ENCODE measurements at regions not wholly inside any gene's neighbourhood (a gene's known extent, or its start where the extent isn't known, plus 50 kb on each side); places are given as distances from the start of the nearest gene placed in this dataset.

DNA sequence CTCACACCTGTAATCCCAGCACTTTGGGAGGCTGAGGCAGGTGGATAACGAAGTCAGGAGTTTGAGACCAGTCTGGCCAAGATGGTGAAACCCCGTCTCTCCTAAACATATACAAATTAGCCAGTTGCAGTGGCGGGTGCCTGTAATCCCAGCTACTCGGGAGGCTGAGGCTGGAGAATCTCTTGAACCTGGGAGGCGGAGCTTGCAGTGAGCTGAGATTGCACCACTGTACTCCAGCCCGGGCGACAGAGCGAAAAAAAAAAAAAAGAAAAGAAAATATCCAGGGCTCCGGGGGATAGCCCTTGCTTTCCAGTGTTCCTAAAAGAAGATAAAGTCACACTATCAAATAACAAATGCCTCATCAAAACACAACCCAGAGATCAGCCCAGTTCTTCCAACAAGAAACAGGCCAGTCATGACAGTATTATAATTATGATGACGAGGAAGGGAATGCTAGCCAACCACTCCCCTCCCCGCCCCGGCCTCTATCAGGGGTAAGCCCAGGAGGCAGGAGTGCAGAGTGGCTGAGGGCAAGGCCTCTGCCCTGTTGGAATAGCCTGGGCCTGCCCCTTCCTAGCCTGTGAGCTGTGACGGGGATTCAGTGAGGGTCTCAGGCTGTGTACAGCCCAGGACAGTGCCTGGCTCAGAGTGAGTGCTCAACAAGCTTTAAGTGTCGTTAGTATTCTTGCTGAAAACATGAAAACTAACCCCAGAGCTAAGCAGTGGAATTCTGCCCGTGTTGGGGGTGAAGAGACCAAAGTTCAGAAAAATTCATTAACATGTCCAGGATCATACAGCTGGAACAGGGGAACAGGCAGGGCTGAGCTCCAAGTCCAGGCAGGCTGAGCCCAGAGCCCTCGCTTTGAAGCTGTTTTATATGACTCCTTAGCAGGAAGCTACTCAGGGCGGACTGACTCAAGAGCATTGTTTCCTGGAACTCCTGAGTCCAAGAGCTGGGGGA, 54.3 kb downstream of the FAM241B start:
- DNase-seq (ENCODE audit: low read depth, low spot score) = peak; percentile 41

DNA sequence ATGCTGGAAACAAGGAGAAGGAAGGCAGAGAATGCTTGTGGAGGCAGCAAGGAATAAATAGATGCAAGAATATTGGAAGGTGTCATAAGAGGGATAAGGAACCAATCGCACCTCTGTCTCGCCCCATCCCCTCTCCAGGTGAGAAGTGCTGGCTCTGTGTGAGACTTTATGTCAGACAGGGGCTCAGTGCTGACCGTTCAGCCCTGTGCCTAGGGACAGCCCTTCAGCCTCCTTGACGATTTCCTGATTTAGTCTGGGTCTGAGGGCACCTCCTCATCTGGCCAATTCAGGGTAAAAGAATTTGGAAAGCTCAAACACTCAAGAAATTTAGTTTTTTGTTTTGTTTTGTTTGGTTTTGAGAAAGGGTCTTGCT, 54.9 kb downstream of the FAM241B start:
- DNase-seq (ENCODE audit: low read depth, low spot score) = no peak

DNA sequence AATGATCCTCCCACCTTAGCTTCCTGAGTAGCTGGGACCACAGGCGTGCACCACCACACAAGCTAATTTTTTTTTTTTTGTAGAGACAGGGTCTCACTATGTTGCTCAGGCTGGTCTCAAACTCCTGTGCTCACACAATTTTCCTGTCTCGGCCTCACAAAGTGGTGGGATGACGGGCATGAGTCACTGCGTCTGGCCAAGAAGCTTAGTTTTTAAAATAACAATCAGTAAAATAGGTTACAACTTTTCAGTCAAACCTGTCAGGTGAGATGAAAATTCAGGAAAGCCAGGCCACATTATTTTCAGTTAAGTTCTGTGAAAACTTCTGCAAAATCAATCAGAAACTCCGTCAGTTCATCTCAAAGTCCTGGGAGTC, 55.4 kb downstream of the FAM241B start:
- no peak for DNase-seq (ENCODE audit: low read depth, low spot score)

DNA sequence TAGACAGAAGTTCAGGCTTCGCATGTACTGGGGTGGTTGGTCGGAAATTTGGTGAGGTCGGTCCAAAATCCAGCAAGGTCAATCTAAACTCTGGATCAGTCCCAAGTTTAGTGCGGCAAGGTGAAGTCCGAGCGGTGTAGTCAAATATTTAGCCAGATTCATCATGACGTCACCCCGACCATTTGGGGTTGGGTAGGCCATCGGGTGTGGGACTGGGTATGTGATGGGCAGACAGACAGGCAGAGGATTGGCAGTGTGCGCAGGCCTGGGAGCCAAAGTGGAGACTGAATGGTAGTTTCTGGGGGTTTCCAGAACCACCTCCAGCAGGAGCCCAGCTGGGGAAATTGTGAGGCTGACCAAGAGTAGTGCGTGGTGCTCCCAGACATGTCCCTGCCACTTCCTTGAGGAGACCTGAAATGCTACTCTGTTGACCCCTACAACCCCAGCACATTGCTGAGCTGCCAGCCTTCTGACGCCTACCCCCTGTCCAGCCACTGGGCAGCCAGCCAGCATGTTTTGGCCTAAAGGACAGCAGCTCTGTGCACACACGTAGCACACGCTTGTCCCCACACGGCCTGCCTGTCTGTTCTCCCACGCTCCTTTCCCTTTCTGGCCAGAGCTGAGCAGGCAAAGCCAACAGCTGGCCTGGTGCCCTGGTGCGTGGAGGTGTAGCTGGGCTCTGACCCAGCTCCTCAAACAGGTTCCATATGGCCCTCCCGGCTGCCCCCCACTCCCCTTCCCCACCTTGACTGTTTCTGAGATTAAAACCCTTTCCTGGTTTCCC, 55.9 kb downstream of the FAM241B start:
- DNase-seq (ENCODE audit: low read depth, low spot score) = no peak

DNA sequence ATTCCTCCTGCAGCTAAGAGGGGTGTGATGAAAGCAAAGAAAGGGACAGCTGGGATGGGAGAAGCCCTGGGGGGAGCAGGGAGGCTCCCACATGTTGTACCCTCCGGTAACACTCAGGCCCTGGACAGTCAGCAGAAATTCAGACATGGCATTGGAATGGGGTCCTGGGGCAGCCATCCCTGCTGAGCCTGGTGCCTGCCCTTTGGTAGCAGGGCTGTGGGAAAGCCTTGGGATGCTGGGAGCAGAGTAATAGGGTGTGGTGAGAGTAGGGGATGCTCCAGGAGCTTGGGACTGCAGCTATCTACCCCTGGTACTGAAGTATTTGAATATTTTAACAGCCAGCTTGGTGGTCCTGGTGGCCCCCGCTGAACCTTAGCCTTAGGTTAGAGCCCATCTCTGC, 56.8 kb downstream of the FAM241B start:
- DNase-seq (ENCODE audit: low read depth, low spot score) = no peak

DNA sequence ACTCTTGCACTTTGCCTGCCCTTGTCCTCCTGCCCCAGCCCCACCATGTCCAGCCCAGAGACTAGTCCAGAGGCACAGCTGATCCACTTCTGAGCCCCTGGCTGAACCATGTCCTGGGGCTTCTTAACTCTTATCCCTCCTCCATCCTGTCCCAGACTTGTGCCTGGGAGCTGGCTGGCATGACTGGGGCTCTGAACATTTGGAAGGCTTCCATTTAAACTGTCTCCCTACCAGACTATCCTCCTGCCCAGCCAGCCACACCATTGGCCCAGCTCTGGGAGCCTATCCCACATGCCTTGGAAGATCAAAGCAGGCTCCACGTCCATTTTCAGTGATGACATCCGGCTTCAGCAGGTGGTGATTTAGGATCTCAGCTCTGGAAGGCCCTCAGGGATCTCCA, 57.4 kb downstream of the FAM241B start:
- DNase-seq (ENCODE audit: low read depth, low spot score) = no peak

DNA sequence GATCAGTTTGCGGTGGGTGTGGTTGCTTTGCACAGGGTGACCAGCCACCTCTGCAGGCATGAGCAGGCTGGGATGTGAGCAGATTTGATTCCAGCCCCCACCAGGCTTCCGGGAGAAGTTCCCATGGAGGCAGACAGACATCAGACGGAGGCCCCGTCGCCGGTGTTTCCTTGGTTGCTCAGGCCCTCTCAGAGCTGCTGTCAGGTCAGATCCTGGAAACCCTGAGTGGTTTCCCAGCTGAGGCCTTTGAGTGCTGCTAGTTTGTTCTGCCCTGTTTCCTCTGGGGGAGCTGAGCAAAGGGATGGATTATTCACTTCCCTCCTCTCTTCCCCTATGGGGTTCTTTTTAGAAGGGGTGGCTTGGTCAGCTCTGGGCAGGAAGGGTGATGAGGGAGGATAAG, 62.2 kb downstream of the FAM241B start:
- DNase-seq (ENCODE audit: low read depth, low spot score) = no peak

DNA sequence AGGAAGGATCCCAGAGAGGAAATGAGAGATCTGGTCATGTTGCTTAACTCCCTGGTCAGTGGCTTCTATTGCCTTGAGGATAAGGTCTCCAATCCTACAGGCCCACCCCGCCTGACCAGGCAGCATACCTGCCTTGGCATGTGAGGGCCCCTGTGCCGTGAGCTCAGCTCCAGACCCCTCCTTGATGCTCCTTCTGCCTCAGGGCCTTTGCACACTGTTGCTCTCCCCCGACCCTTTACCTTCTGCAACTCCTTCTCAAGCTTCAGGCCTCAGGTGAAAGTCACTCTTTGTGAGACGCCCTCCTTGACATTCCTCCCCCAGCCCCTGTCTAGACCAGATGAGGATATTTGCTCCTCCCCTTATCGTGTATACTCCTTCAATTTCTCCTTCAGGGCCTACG, 62.8 kb downstream of the FAM241B start:
- no peak for DNase-seq (ENCODE audit: low read depth, low spot score)

DNA sequence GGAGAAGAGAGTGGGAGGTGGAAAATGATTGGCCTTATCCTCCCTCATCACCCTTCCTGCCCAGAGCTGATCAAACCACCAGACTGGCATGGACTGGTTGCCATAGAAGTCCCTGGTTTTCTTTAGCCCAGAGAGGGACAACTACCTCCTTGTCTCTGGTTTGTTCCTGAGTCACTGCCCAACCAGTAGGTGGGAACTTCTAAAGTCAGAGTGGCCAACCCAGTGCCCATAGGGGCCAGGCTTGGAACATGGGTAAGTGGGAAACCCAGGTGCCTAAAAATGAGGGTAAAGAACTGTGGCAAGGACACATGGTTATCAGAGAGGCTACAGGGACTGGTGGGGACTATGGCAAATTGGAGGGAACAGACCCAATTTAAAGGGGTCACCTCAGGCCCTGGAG, 63.8 kb downstream of the FAM241B start:
- no peak for DNase-seq (ENCODE audit: low read depth, low spot score)

DNA sequence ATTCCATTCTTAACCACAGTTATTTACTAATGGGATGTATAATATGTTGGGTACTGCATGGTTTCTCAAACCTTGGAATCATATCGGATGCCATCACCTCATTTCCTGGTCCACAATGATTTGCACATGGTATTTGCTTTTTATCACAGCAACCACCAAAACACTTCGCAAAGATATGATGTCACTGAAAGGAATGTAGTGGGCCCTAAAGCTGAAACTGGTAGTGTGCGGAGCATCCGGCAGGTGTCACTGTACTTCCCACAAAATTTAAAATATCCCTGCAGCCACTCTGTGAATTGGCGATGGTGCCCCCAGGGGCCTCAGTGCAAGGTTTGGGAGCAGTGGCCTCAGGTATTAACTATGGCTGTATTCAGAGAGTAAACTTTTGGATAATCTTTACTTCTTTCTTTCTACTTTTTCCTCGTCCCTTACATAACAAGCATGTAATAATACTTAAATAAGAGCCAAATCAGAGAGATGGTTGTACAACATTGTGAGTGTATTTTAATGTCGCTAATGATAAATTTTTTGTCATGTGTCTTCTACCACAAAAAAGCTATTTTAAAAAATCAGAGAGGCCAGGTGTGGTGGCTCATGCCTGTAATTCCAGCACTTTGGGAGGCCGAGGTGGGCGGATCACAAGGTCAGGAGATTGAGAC, 66.2 kb downstream of the FAM241B start:
- peak; percentile 54 for DNase-seq (ENCODE audit: low read depth, low spot score)

DNA sequence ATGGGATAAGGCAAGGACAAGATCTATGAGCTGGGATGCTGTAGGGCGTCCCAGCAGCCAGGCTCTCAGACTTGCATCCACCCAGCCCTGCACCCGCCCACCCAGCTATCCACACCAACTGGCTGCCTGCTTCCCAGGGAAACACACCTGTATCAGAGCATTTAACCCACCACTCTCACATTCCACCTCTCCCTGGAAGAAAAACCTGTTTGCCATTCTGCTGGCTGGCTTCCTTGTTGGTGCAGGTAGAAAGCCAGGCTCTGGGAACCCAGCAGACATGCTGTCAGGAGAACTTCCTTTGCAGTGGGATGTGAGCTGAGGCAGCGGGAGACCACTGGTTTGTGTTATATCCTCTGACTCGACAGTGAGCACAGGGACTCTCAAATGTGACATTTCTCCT, 67.0 kb downstream of the FAM241B start:
- DNase-seq (ENCODE audit: low read depth, low spot score) = no peak

DNA sequence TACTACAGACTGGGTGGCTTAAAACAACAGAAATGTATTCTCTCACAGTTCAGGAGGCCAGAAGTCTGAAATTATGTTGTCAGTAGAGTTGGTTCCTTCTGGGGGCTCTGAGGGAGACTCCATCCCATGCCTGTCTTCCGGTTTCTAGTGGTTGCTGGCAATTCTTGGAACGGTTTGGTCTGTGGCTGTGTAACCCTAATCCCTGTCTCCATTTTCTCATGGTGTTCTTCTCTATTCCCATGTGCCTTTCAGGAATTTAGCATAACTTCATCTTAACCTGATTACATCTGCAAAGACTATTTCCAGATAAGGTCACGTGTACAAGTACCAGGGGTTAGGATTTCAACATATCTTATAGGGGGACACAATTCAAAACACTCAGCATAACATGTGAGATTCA, 73.2 kb downstream of the FAM241B start:
- DNase-seq (ENCODE audit: low read depth, low spot score) = no peak

DNA sequence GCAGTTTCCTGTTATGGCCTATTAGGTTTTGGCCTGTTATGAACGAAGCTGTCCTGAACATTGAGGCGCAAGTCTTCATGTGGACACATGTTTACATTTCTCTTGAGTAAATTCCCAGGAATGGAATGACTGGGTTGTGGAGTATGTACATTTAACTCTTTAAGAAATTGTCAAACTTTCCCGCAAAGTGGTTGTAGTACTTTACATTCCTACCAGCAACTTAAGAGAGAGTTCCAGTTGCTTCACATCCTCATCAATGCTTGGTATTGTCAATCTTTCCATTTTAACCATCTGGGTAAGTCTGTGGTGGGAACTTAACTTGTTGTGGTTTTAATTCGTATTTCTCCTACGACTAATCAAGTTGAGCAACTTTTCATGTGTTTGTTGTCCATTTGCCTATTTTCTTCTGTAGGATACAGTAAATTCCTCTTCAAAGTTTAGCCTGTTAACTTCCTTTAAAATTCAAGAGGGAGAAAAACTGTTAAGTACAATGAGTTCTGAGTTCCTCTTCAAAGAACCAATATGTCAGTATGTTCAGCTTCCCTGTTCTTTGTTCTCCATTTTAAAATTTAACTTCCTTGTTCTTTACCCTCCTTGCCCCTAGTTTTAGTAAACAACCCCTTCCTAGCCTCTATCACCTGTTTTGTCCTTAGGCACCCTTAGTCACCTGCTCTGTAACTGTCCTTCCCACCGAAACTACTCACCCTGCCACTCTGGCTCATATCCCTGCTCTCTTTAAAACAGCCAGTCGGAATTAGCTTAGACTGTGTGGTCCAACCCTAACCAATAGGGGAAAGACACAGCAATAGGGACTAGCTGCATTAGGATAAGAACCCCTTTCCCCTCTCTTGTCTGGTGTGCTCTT, 74.0 kb downstream of the FAM241B start:
- no peak for DNase-seq (ENCODE audit: low read depth, low spot score)

DNA sequence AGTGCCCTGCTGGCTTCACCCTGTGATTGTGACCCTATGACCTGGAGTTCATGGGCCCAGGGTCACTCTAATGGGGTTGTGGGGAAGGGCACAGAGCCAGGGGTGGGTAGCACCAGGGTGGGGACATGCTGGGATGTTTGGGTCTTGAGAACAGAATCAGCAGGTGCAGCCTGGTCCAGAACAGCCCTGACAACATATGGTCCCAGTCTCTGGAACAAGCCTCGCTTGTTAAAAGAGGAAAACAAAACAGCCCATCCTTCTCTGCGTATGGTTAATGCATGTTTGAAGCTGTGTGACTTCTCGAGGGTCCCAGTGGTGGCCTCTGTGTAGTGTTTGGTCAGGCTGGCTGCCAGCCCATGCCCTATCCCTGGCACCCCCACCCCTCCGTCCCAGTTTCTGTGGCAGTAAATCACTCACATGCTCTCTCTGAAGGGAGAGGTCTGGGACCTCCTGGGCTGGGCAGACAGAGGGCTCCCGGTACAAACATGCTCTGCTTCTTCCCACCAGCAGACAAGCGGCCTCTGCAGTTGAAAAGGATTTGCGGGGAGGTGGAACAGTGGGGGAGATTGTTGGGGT, 79.4 kb downstream of the FAM241B start:
- no peak for DNase-seq (ENCODE audit: low read depth, low spot score)

DNA sequence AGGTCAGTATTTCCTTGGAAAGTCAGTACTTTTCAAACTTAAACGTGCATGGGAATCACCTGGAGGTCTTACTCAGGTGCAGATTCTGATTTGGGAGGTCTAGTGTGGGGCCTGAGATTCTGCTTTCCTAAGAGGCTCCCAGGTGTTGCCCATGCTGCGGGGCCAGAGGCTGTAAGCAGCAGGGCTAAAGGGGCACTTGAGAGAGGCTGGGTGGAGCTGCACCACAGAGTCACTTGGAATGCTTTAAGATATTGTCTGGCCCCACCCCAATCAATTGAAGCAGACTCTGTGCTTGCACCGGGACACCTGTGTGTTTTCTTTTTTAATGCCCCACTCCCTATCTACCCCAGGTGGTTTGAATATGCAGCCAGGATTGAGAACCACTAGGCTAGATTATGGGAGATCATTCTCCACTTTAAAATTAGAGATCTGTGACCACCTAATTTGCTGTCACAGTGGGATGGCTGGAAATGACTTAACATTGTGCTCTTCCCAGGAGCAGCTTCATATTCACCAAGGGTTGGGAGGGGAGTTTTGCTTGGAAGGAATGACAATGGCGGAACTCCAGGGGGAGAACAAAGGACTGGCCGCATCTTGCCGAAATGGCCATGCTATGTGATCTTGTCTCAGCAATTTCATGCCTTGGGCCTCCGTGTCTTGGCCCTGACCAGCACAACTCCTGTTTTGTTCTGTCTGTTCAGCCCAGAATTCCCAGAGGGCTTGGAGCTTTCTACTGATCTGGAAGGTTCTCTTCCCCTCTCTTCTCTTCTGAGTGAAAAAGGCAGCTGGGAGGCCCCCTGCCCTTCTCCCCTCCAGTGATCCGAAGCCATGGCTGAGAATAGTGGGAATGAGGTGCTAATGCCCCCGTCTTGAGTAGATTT, 80.2 kb downstream of the FAM241B start:
- no peak for DNase-seq (ENCODE audit: low read depth, low spot score)

DNA sequence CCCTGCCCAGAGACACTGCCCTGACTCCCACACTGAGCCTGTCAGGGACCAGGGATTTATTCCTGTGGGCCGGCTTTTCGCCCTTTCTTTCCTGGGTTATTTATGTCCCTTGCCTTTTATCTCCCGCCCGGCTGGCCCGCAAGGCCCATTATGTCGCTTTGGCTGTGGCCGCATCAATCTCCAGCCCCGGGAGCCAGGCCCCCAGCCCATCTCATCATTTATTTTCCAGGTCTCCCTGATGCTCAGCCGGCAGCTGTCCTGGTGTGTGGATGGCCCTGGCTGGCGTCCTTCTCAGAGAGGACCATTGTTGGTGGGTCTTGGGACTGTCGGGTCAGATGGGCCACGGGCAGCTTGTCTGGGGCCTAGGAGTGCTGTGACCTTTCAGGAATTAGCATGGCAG, 82.3 kb downstream of the FAM241B start:
- DNase-seq (ENCODE audit: low read depth, low spot score) = no peak

DNA sequence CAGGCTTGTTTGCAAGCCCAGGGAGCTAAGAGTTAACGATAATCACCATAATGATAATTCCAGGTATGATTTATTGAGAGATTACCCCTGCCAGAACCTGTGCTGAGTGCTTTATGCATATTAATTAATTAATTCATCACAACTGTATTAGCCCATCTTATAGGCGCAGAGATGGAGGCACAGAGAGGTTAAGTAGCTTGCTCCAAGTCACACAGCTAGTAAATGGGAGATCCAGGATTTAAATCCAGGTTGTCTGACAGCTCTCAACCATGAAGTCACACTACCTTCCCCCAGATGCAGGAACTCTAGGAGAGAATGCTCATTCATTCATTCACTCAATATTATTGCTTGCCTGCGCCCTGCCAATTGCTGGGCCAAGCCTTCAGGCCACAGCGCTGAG, 84.5 kb downstream of the FAM241B start:
- DNase-seq (ENCODE audit: low read depth, low spot score) = no peak

DNA sequence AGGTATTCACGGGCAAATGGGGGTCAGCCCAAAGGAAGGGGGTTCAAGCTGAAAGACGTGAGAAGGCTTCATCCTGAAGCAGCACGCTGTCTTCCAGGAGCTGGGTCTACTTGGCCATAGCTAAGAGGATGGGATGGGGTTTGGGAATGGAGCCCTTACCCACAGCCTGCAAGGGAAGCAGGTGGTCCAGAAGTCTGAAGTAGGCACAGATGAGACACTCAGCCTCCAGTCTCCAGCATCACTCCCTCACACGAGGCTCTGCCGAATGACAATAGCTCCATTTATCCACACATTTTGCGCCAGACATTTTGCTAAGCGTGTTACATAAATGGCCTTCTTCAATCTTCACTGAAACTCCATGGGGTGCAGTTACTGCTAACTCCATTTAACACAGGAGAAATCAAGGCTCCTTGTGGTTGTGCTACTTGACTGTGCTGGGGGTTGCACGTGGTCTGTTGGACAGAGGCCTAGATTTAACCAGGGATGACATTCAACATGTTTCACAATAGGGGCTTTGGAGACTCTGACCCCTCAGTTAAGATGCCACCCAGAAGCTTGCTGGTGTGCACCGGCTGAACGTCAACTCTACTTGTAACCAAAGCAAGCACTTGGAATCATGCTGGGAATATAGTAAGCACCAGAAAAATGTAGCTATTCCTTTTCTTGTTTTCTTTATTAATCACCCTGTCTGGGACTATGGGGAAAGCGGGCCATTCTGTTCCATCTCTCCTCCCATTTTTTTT, 85.3 kb downstream of the FAM241B start:
- no peak for DNase-seq (ENCODE audit: low read depth, low spot score)

DNA sequence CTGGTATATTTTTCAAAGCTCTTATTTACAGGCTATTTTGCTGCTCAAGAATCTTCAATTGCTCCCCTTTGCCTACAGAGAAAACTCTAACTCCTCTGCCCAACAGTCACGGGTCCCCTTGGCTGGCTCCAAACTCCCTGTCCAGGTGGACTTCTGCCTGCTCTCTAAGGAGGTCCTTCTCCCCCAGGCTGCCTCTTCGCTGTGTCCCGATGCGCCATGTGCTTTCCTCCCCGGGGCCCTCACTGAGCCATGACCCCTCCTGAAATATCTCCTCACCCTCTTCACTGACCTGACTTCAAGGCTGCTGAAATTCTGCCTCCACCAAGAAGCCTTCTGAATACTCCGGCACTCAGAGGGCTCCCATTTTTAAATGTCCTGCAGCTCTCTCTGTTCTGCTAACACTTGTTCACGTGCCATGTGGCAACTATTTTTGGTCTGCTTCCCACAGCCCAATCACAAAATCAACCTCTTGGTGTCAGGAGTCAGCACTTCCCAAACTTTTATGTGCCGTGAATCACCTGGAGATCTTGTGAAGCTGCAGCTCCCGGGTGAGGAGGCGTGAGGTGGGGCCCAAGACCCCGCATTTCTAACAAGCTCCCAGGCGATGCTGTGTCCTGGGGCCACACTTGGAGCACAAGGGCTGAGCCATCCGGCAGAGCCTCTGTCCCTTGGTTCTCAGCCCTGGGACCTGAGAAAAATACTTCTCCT, 85.7 kb upstream of the COL13A1 start:
- DNase-seq (ENCODE audit: low read depth, low spot score) = no peak

Data from pulmonary artery endothelial cell (primary cell).